Hematopoietic multipotent progenitor cell (in vitro differentiated cells): ENCODE measurements at regions not wholly inside any gene's neighbourhood (a gene's known extent, or its start where the extent isn't known, plus 50 kb on each side); places are given as distances from the start of the nearest gene placed in this dataset.
"Not testable (repeated sequence)": the region's sequence is repeated elsewhere in the genome, so short reads cannot be mapped to it uniquely, and the experiment has no call there.

Experiments
- DNase-seq, 3 donors: peaks; one replicate each; pipeline ENCODE4 v3.0.0-alpha.2; 2011 to 2015; ENCODE audit warnings: low read depth in 2 of 3, low spot score in 2 of 3

DNA sequence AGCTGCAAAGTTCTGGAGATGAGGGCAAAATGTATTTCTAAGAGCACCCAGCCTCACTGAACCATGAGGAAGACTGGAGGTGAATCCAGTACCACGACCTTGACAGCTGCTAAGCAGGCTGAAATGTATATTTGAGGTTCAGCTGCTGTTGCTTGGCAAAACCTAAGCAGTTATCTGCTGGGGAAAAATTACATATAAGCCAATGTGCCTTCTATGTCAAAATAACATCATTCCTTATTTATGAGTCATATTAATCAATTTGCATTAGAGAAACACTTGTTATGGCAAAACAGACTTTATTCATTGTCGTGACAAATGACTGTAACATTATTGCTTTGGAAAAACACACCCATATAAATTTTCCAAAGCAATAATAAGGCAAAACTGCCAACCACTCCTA, 560.5 kb upstream of the NR5A2 start:
- DNase-seq, result no peak

DNA sequence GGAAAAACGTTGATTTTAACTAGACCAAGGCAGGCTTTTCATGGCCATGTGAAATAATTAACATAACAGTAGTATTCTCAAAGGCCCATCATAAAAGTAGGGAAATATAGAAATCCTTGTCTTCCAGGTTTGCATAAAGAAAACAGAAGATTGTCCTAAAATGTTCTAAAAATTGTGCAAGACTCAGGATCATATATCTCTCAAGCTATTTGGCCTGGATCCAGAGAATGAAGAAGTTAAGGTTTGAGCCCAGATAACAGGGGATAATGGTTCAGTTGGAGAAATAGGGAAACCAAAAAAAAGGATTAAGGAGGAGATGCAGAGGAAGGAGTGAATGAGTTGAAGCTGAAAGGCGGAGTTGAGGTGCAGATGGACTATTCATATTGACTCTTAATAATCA, 555.5 kb upstream of the NR5A2 start:
- DNase-seq, result no peak

DNA sequence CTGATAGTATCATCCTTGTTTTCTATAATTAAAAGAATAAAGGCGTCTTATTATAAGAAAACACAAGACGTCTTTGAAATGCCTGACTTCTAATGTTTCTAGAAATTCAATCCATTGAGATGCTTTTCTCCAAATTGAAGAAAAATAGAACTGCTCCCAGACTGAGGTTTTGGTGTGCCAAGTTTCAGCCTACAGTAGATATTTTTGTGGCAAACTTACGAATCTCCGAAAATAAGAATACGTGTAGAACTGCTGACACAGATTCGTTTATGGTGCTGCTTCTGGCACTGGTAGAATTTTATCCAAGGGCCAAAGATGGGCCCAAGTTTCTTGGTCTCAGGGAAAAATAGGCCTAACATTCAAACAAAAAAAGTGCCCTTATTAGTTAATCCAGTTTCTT, 554.5 kb upstream of the NR5A2 start:
- DNase-seq, result no peak

DNA sequence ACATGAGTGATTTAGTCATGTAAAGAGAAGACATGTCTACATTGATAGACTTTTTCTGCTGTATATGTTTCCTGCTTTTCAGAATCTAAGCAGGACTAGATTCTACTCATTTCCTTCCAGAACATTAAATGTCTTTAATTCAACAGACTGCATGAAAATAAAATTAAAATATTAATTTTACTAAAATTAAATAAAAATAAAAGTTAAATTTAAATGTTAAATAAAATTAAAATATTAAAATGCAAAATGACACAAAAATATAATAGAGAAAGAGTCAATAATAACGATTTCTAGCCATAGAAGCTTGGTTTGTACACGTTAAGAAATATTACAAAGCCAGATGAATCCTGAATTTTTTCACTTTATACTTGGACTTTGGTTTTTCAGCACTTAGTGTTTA, 552.8 kb upstream of the NR5A2 start:
- DNase-seq, result no peak

DNA sequence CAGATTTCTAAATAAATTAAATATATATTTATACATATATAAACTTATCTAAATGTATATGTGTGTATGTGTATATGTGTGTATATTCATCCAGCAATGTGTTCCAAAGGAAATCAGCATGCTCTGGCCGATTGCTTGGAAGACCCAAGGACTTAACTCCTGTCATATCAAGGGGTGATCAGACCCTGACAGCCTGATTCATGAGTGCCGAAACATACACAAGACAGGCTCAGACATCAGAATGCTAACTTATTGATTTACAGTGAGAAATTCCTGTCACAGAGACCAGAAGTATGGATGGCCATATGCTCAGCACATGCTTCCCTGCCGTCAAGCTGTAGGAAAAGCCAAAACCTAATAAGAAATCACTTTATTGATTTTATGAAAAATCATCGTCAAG, 545.1 kb upstream of the NR5A2 start:
- DNase-seq, result no peak

DNA sequence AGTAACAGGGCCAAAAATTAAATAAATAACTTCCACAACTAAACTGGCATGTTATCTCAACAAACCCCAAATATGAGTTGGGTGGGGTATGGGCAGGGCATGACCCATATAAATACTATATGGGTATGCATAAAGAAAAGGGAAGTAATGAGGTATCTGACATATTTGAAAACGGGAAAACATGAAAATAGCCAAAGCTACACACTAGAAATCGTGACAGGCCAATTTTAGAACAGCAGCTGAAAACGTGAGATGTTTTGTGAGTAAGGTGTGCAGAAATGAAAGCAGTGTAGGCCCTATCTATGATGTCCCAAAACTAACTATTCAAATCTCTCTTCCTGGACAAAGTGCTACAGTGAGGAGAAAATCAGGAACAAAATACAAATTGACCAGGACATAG, 537.9 kb upstream of the NR5A2 start:
- no peak for DNase-seq

DNA sequence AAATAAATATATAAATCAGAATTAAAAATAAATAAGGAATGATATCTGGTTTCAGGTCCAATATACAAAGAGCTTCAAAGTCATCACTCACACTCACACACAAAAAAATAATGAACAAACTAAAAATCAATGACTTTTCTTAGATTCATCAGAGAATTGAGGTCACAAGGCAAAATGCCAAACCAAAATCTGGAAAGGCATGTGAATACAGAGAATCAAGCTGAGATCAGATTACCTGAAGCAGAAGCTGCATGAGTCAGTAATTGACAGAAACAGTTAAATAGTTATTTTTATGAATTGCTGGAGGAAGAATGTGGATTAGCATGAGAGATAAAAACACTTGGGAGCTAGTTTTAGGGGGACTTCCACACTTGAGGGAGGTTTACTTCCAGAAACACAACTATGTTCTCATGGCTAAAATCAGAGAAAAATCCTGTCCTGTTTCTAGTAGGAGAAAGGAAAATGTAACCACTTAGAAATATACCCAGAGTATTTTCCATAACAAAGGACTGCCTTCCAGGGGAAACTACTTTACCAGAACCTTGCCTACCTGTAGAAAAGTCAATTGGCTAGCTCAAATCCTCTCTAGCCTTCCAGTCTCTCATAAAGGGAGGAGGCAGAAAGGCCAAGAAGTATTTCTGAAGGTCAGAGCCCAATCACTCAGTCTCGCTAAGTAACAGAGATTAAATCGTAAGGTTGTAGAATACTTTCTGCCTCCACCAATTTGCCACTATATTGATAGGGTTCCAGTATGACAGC, 536.6 kb upstream of the NR5A2 start:
- DNase-seq, result no peak

DNA sequence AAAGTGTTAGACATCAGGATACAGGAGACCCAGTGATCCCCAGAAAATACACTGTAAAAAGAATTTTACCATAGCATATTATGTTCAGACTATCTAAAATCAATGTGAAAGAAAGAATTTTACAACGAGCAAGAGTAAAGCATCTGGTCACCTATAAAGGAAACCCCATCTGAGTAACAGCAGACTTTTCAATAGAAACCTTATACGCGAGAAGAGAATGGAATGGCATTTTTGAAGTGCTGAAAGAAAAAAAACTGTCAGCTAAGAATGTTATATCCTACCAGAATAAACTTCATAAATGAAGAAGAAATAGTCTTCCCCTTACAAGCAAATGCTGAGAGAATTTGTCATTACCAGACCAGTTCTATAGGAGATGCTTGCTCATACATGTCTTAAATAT, 532.1 kb upstream of the NR5A2 start:
- DNase-seq, result peak in 1 of 3 donors; percentile 25

DNA sequence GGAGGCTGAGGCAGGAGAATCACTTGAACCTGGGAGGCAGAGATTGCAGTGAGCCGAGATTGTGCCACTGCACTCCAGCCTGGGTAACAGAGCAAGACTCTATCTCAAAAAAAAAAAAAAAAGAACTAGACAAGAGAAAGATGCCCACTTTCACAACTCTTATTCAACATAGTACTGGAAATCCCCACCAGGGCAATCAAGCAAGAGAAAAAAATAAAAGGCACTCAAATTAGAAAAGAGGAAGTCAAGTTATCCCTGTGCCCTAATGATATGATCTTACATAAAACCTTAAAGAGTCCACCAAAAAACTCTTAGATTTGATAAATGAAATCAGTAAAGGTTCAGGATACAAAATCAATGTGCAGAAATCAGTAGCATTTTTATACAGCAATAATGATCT, 528.7 kb upstream of the NR5A2 start:
- peak in 2 of 3 donors; percentile 52 to 85 for DNase-seq

DNA sequence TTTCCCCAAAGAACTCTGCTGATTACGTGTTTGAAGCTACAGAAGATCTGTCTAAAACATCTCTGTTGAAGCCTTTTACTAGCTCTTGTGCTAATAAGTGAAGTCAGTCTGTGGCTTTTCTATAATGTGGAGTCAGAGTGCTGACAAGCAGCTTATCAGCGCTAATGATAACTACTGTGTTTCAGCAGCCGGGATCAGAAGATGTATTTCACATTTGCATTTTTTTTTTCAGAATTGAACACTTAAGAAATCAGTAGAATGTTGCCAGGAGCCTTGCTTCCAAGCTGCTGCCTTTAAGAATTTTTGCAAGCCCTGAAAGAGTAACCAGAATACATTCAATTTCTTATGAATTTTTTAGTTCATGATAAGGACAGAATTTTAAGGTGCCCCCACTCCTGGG, 519.4 kb upstream of the NR5A2 start:
- no peak for DNase-seq

DNA sequence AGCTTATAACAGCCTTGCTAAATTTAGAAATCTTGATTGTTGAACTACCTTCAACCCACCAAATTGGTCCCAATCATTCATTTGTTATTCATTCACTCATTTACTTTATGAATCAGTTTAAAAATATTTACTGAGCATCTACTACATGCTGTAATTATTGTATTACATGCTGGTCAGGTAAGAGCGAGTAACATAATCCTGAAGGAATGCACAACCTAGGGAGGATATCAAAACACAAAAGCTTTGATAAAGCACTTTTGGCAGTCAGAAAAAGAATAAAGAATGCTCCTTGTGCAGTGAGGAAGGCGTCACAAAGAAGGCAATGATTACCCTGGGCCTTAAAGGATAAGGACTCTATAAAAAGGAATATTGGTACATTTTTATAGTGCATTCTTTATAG, 518.9 kb upstream of the NR5A2 start:
- DNase-seq, result no peak

DNA sequence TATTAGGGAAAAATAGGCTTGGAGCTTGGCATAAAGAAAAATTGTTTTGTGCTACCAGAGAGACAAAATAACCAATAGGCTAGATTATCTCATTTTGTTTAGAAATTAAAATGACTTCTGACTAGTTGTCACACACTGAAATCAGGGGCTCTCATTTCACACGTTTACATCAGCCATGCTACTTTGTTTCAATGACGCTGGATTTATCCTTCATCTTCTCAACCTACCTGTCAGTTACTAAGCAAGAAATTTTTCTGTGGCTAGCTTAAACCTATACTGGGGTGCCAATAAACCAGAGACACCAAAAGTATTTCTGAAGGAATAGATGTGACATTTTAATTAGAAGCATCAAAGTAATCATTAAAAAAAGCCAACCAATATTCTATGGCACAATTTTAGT, 518.1 kb upstream of the NR5A2 start:
- DNase-seq, result no peak

DNA sequence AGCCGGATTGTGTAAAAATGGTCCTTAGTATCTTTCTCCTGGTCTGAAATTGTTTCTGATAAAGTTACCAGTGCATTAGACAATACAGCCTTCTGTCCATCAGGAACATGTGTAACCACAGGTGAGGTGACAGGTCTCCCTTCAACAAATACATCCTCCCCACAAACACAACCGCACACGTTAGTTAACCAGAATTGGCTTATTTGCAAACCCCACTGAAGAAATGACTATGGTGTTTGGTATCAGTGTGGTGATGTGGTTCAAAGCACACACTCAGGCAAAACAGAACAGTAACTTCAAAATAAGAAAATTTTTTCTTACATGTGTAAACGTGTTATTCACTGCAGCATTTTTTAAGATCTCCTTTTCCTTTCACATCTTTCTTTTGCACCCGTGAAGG, 517.2 kb upstream of the NR5A2 start:
- DNase-seq, result no peak

DNA sequence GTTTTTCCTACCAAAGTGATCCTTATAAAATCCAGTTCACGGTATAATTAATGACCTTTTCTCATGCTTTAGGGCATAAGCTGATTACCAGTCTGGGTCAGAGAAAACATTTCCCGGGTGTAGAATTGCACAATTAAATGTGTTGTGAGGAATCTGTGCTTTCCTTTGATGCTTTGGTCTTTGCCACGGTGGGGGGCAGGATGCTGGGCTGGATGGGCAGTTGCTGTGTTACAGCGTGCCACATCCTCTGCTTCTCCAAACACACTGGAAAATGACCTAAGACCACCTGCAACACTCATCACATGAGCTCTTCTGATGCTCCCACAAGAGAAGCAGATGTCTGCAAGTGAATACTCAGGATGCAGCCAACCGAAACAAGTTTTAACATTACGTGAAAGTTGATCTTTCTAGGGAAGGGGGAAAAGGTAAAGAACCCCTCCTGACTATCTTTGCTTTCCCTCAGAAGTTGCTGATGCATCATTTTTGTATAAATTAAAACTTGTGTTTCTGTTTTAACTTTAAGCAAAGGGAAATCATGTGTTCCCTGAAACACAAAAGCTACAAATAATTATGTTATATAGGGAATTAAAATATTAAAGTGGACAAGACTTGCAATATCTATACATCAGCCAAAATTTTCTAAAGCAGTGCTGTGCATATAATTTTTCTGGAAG, 515.3 kb upstream of the NR5A2 start:
- DNase-seq, result no peak

DNA sequence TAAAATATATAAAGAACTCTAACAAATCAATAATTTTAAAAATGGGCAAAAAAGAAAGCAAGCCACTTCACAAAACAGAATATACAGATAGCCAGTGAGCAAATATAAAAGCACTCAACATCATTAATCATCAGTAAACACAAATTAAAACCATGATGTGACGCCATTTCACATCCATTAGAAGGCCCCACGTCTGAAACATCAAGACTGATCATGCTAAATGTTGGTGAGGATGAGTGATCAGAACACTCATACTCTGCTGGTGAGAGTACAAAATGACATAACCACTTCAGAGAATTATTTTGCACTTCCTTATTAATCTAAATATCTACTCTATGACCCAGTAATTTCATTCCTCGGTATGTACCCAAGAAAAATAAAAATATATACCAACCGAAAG, 512.2 kb upstream of the NR5A2 start:
- no peak for DNase-seq

DNA sequence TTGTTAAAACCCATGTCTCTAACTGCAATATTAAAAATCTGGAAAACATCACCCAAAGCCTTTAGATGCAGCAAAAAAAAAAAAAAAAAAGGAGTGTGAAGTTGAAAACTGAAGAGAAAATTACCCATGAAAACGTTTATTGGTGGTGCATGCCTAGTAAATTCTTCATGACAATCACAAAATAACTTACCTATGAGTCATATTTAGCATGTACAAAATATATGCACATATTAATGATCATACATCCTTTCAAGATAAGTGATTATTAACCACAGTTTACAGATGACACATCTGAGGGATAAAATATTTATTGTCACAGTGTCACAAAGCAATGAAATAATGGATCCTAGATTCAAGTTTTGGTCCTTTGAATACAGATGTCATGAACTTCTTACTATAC, 505.2 kb upstream of the NR5A2 start:
- no peak for DNase-seq

DNA sequence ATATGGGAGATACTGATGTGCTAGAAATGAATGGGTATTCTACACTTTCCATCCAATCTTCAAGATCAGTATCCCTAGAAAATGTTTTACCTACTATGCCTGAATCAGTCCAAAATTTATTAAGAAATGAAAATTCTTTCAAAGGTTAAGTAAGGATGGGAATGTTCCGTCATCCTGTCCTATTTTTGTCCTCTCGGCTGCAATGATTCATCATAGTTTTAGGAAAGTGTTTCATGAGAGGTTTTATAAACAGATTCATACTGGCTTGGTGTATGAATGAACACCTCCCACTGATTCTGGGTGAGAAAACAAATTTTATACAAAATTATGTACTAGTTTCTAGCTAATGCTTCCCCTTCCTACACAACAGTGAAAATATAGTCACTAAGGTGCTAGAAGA, 504.6 kb upstream of the NR5A2 start:
- no peak for DNase-seq

DNA sequence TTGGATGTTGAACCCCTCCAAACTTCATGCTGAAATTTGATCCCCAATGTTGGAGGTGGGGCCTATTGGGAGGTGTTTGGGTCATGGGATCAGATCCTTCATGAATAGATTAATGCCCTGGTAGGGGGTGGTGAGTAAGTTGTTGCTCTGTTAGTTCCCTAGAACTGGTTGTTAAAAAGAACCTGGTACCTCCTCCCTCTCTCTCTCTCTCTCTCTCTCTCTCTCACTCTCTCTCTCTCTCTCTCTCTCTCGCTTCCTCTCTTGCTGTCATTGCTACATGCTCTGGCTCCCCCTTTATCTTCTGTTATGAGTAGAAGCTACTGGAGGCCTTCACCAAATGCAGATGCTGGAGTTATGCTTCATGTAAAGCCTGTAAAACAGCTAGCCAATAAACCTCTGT, 498.2 kb upstream of the NR5A2 start:
- no peak for DNase-seq

DNA sequence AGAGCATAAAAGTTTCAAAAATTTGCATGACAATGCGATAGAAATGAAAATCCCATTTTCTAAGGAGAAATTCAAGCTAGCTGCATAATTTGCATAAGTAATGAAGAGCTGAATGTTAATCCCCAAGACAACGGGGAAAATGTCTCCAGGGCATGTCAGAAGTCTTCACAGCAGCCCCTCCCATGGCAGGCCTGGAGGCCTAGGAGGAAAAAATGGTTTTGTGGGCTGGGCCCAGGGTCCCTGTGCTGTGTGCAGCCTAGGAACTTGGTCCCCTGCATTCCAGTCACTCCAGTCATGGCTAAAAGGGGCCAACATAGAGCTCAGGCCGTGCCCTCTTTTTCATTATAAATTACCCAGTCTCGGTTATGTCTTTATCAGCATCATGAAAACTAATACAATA, 494.1 kb upstream of the NR5A2 start:
- DNase-seq, result not testable (repeated sequence)

DNA sequence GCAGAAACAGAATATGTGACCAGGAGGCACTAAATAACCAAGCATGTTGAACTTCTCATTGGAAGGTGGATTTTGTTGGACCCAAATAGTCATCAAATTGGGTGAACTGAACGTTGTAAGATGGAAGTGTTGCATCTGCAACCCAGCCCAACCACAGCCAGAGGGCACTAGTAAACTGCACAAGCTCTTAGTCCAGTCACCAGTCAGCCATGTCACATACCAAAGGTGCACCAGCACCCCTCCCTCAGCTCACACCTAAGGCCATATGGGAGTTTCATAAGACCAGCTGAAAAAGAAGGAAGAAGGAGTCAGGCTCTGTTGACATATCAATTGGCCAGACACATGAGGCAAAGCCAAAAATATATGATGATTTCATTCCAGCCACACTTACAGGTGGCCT, 481.7 kb upstream of the NR5A2 start:
- DNase-seq, result no peak

DNA sequence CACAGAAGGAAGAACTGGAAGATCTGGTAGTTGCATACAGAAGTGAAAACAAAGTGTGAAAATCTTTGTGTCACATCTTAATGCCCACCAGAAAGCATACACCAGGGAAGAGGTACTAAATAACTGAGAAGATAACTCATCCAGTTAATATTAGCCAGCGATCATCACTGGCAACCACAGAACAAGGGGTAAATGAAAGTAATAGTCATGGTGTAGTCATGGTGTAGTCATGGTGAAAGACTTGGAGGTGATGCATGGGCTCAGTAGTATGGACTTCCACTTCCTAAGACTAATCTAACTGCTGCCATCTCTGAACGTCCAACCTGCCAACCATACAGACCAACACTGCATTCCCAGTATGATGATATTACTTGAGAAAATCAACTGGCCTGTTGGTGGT, 481.2 kb upstream of the NR5A2 start:
- DNase-seq, result no peak

DNA sequence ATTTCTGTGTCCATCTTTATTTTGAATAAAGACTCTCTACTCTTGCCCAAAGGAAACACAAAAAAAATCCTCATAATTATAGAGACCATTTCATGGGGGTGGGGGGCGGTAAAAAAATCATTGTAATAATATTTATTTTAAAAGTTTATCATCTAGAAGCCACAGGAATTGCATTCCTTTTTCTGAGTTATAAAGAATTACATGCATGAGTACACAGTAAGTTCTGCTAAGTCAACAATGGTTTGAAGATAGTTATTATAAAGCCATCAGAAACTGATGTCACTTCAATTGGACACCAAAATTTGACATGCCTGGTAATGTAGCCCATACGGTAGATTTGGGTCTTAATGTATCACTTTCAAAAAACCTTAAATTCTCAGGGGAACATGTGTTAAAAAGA, 478.1 kb upstream of the NR5A2 start:
- no peak for DNase-seq
